IMR-90 (cell line): ENCODE measurements at regions not wholly inside any gene's neighbourhood (a gene's known extent, or its start where the extent isn't known, plus 50 kb on each side); places are given as distances from the start of the nearest gene placed in this dataset.

Experiments used
- ATAC-seq: fragments of 200-7000 bp; cut with Tn5 transposase; 2 replicates; pipeline ENCODE4 v1.9.1; 2020; ENCODE audit warnings: low read depth, mild to moderate bottlenecking, moderate library complexity
- BruUV-seq: library from RNA; stranded (reverse); fragments of 400-500 nt; replicated peaks from 2 replicates; lab custom pipeline; 2021; lab: Mats Ljungman, UMichigan
- CTCF ChIA-PET: fragments of 300-600 bp; formaldehyde crosslinking; extraction: SDS; loops from one replicate; lab custom pipeline; 2021; ENCODE audit warnings: antibody characterized with exemption; lab: Yijun Ruan, JAX
- POLR2A ChIA-PET: fragments of 300-600 bp; sonication (Branson Sonifier 250); formaldehyde crosslinking; loops from one replicate; lab custom pipeline; 2022; ENCODE audit warnings: antibody characterized with exemption; ENCODE audit not compliant: unreplicated experiment; lab: Charles Lee
- DNase-seq: peaks from one replicate; pipeline ENCODE4 v3.0.0; 2013
- H2AFZ ChIP-seq: replicated peaks from 2 replicates; pipeline ENCODE3; 2013; ENCODE audit warnings: low read length, mild to moderate bottlenecking; ENCODE audit not compliant: poor library complexity
- H2AK5ac ChIP-seq: 2 replicates; pipeline ENCODE4 v1.6.1; 2013; ENCODE audit warnings: low read depth, low read length, inconsistent platforms
- H2AK9ac ChIP-seq: replicated peaks from 2 replicates; pipeline ENCODE3; 2013; ENCODE audit warnings: mild to moderate bottlenecking, low read depth, low read length, moderate library complexity; ENCODE audit not compliant: poor library complexity
- H2BK120ac ChIP-seq: 2 replicates; pipeline ENCODE4 v1.6.1; 2013; ENCODE audit warnings: low read depth, low read length, inconsistent platforms
- H2BK15ac ChIP-seq: 3 replicates; pipeline ENCODE4 v1.6.1; 2013; ENCODE audit warnings: low read depth, low read length, inconsistent platforms
- H2BK20ac ChIP-seq: 2 replicates; pipeline ENCODE4 v1.6.1; 2013; ENCODE audit warnings: low read depth, mild to moderate bottlenecking, inconsistent platforms, low read length, moderate library complexity
- H2BK5ac ChIP-seq: 2 replicates; pipeline ENCODE4 v1.6.1; 2013; ENCODE audit warnings: mild to moderate bottlenecking, low read depth, low read length, inconsistent platforms; ENCODE audit not compliant: poor library complexity, severe bottlenecking
- H3K14ac ChIP-seq: replicated peaks from 2 replicates; pipeline ENCODE4 v1.6.1; 2013; ENCODE audit warnings: low read depth, low read length, inconsistent platforms
- H3K18ac ChIP-seq: 2 replicates; pipeline ENCODE4 v1.6.1; 2013; ENCODE audit warnings: low read depth, low read length, control low read depth
- H3K23ac ChIP-seq: 2 replicates; pipeline ENCODE4 v1.6.1; 2013; ENCODE audit warnings: low read depth, low read length, inconsistent platforms
- H3K27ac ChIP-seq: 2 replicates; pipeline ENCODE4 v1.5.1; 2013; ENCODE audit warnings: mild to moderate bottlenecking, control low read depth, low read length; ENCODE audit not compliant: insufficient read depth
- H3K27me3 ChIP-seq: 2 replicates; pipeline ENCODE4 v1.6.1; 2013; ENCODE audit warnings: low read length; ENCODE audit not compliant: control insufficient read depth, insufficient read depth
- H3K36me3 ChIP-seq: 2 replicates; pipeline ENCODE4 v1.6.1; 2013; ENCODE audit warnings: low read length, mixed read lengths; ENCODE audit not compliant: control insufficient read depth, insufficient read depth
- H3K4ac ChIP-seq: 2 replicates; pipeline ENCODE4 v1.6.1; 2013; ENCODE audit warnings: low read depth, low read length, inconsistent platforms
- H3K4me1 ChIP-seq: 2 replicates; pipeline ENCODE4 v1.6.1; 2013; ENCODE audit warnings: low read length, mixed read lengths; ENCODE audit not compliant: control insufficient read depth, insufficient read depth
- H3K4me2 ChIP-seq: 2 replicates; pipeline ENCODE4 v1.6.1; 2013; ENCODE audit warnings: low read depth, mild to moderate bottlenecking, control low read depth, low read length, moderate library complexity
- H3K4me3 ChIP-seq: 2 replicates; pipeline ENCODE4 v1.5.1; 2013; ENCODE audit warnings: low read depth, mild to moderate bottlenecking, control low read depth, low read length, moderate library complexity; ENCODE audit not compliant: insufficient read depth
- H3K56ac ChIP-seq: 2 replicates; pipeline ENCODE4 v1.6.1; 2013; ENCODE audit warnings: low read length, inconsistent platforms; ENCODE audit not compliant: insufficient read depth; ENCODE audit errors: extremely low read depth
- H3K79me1 ChIP-seq, 2 experiments: 2 replicates each; pipeline ENCODE4 v1.6.1; 2013; ENCODE audit warnings: low read length in 2 of 2, inconsistent platforms in 1 of 2, low read depth in 1 of 2
- H3K9ac ChIP-seq: 2 replicates; pipeline ENCODE4 v1.6.1; 2013; ENCODE audit warnings: low read depth, low read length, control low read depth
- H3K9me1 ChIP-seq: 2 replicates; pipeline ENCODE4 v1.6.1; 2013; ENCODE audit warnings: low read length, inconsistent platforms; ENCODE audit not compliant: insufficient read depth
- H3K9me3 ChIP-seq: 2 replicates; pipeline ENCODE4 v1.6.1; 2013; ENCODE audit warnings: low read length; ENCODE audit not compliant: control insufficient read depth, insufficient read depth
- H4K20me1 ChIP-seq: 2 replicates; pipeline ENCODE4 v1.6.1; 2013; ENCODE audit warnings: low read length, inconsistent platforms; ENCODE audit not compliant: insufficient read depth
- H4K5ac ChIP-seq: 2 replicates; pipeline ENCODE4 v1.6.1; 2013; ENCODE audit warnings: mild to moderate bottlenecking, low read depth, low read length, control low read depth
- H4K8ac ChIP-seq, 2 experiments: 2 replicates each; pipeline ENCODE4 v1.6.1; 2013; ENCODE audit warnings: low read depth in 2 of 2, low read length in 2 of 2, control low read depth in 1 of 2, inconsistent platforms in 1 of 2
- H4K91ac ChIP-seq: 2 replicates; pipeline ENCODE4 v1.6.1; 2013; ENCODE audit warnings: low read depth, low read length, inconsistent platforms; ENCODE audit not compliant: insufficient read depth
- BHLHE40 ChIP-seq: fragments of 150-350 bp; IDR thresholded peaks from 2 replicates; pipeline ENCODE4 v1.6.1; 2016; ENCODE audit warnings: mild to moderate bottlenecking, low read depth, low read length
- CEBPB ChIP-seq: IDR thresholded peaks from 2 replicates; pipeline ENCODE4 v1.6.1; 2012; ENCODE audit warnings: low read depth, low read length, improper control_type of control experiment
- CHD1 ChIP-seq: IDR thresholded peaks from 2 replicates; pipeline ENCODE4 v1.6.1; 2012; ENCODE audit warnings: low read depth, low read length, improper control_type of control experiment
- FOS ChIP-seq: fragments of 150-350 bp; IDR thresholded peaks from 2 replicates; pipeline ENCODE4 v1.6.1; 2016; ENCODE audit warnings: low read depth, low read length
- MAFK ChIP-seq: IDR thresholded peaks from 2 replicates; pipeline ENCODE4 v1.6.1; 2012; ENCODE audit warnings: low read depth, low read length, improper control_type of control experiment
- MAZ ChIP-seq: IDR thresholded peaks from 2 replicates; pipeline ENCODE4 v1.6.1; 2012; ENCODE audit warnings: low read depth, mild to moderate bottlenecking, low read length, improper control_type of control experiment, moderate library complexity, borderline replicate concordance
- MXI1 ChIP-seq: IDR thresholded peaks from 2 replicates; pipeline ENCODE4 v1.6.1; 2012; ENCODE audit warnings: low read depth, mild to moderate bottlenecking, low read length, moderate library complexity, borderline replicate concordance
- NFE2L2 ChIP-seq: fragments of 150-350 bp; IDR thresholded peaks from 2 replicates; pipeline ENCODE4 v1.6.1; 2016; ENCODE audit warnings: low read depth, mild to moderate bottlenecking, low read length
- POLR2A ChIP-seq: IDR thresholded peaks from 2 replicates; pipeline ENCODE4 v1.6.1; 2012; ENCODE audit warnings: mild to moderate bottlenecking, low read depth, low read length
- RAD21 ChIP-seq: IDR thresholded peaks from 2 replicates; pipeline ENCODE4 v1.6.1; 2012; ENCODE audit warnings: low read length, improper control_type of control experiment
- RCOR1 ChIP-seq: IDR thresholded peaks from 2 replicates; pipeline ENCODE4 v1.6.1; 2012; ENCODE audit warnings: mild to moderate bottlenecking, low read length, improper control_type of control experiment; ENCODE audit not compliant: insufficient replicate concordance
- RFX5 ChIP-seq: IDR thresholded peaks from 2 replicates; pipeline ENCODE4 v1.8.0; 2012; ENCODE audit warnings: low read depth, mild to moderate bottlenecking, low read length, moderate library complexity
- SMC3 ChIP-seq: fragments of 150-350 bp; IDR thresholded peaks from 2 replicates; pipeline ENCODE4 v1.6.1; 2016; ENCODE audit warnings: low read depth, mild to moderate bottlenecking, antibody characterized with exemption, low read length, moderate library complexity
- WGBS, 2 experiments: methylation state at CpG; one replicate each; pipeline versions ENCODE4 v1.1.5 to v1.1.7; 2013; ENCODE audit warnings: missing lambda C conversion rate in 2 of 2; ENCODE audit not compliant: insufficient read length in 1 of 2; ENCODE audit errors: extremely low coverage in 2 of 2; 5-methylcytosine and 5-hydroxymethylcytosine counted together
- dilution Hi-C: fragments of 300-500 bp; cut with HindIII; formaldehyde crosslinking; loops from one replicate; pipeline ENCODE4 v1.14.3; 2018; ENCODE audit warnings: low sequenced_read_pairs; ENCODE audit not compliant: unreplicated experiment
- in situ Hi-C: fragments of 300-500 bp; cut with MboI; formaldehyde crosslinking; loops from 3 replicates; pipeline ENCODE4 v1.14.3; 2019; ENCODE audit warnings: low sequenced_read_pairs, inconsistent platforms, mixed read lengths
- intact Hi-C: fragments of 100-400 bp; cut with micrococcal nuclease; formaldehyde crosslinking; loops from 2 replicates; pipeline ENCODE4 v1.10.0; 2022
- TF ChIP-seq, protein P1 (sequence below): fragments of 150-350 bp; IDR thresholded peaks from 2 replicates; pipeline ENCODE4 v1.6.1; 2016; ENCODE audit warnings: low read depth, mild to moderate bottlenecking, low read length, moderate library complexity, borderline replicate concordance
- TF ChIP-seq, protein P2 (sequence below): fragments of 150-350 bp; IDR thresholded peaks from 2 replicates; pipeline ENCODE4 v1.6.1; 2017; ENCODE audit warnings: mild to moderate bottlenecking, antibody characterized with exemption, low read length, low read depth
- TF ChIP-seq, protein P3 (sequence below): conservative IDR thresholded peaks from 2 replicates; pipeline ENCODE4 v1.5.1; 2012; ENCODE audit warnings: mild to moderate bottlenecking, low read depth, low read length, improper control_type of control experiment

DNA sequence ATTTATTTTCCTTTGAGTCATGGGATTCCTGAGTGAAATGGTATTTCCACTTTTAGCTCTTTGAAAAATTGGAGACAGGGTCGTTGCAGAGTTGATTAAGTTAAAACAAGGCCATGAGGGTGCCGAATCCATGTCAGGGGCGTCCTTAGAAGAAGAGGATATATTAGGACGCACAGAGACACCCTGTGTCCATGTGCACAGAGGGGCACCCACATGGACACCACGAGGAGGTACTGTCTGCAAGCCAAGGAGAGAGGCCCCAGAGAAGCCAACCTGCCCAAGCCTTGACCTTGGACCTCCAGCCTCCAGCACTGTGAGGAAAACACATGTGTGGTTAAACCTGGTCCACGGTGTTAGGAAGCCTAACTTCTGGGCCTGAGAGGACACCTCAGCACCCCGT is 113.9 kb upstream of the THBS2 start:
- Histone ChIP-seq H3K23ac (no peak overlapping the region), H2BK120ac (no peak overlapping the region), H3K27me3 (no peaks in the 10 kb centered on the region), H3K27ac (no peak overlapping the region), H3K4me2 (no peak overlapping the region), H3K79me1 (no peaks in the 10 kb centered on the region), H4K91ac (no peak overlapping the region), H3K4ac (no peak overlapping the region), H2AFZ (no peak overlapping the region), H2AK9ac (no peak overlapping the region), H3K14ac (no peak overlapping the region), H4K8ac (no peak overlapping the region), H3K56ac (no peak overlapping the region), H3K4me1 (peaks cover 3% of the 10 kb centered on the region; the same call in 1 of the 2 replicates), H2AK5ac (no peak overlapping the region), H3K36me3 (no peaks in the 10 kb centered on the region), H3K9ac (no peak overlapping the region), H3K18ac (no peak overlapping the region), H3K4me3 (no peak overlapping the region), H4K20me1 (no peaks in the 10 kb centered on the region), H2BK15ac (no peak overlapping the region), H3K9me1 (peaks cover 4% of the 10 kb centered on the region), H2BK20ac (no peak overlapping the region), H3K9me3 (no peaks in the 10 kb centered on the region; the same call in 1 of the 2 replicates), H4K5ac (no peak overlapping the region), H2BK5ac (no peak overlapping the region)
- in situ Hi-C loops (no loop called here), dilution Hi-C loops (no loop called here), intact Hi-C loops (no loop called here)
- 80% methylated on average over 6 of the region's 7 CpGs; no CpG with 5 or more reads in 1 of the 2 experiments for WGBS, 2 experiments
- DNase-seq, result no peak
- ATAC-seq, result no peak
- no peak for TF ChIP-seq MAFK
- TF ChIP-seq CEBPB, result no peak
- no peak for TF ChIP-seq SMC3
- no peak for TF ChIP-seq POLR2A
- TF ChIP-seq CHD1, result no peak
- no peak for TF ChIP-seq FOS
- TF ChIP-seq BHLHE40, result no peak
- TF ChIP-seq, protein P1, sequence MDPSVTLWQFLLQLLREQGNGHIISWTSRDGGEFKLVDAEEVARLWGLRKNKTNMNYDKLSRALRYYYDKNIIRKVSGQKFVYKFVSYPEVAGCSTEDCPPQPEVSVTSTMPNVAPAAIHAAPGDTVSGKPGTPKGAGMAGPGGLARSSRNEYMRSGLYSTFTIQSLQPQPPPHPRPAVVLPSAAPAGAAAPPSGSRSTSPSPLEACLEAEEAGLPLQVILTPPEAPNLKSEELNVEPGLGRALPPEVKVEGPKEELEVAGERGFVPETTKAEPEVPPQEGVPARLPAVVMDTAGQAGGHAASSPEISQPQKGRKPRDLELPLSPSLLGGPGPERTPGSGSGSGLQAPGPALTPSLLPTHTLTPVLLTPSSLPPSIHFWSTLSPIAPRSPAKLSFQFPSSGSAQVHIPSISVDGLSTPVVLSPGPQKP, result no peak
- TF ChIP-seq RFX5, result no peak
- TF ChIP-seq, protein P2, sequence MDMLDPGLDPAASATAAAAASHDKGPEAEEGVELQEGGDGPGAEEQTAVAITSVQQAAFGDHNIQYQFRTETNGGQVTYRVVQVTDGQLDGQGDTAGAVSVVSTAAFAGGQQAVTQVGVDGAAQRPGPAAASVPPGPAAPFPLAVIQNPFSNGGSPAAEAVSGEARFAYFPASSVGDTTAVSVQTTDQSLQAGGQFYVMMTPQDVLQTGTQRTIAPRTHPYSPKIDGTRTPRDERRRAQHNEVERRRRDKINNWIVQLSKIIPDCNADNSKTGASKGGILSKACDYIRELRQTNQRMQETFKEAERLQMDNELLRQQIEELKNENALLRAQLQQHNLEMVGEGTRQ, result no peak
- TF ChIP-seq RCOR1, result no peak
- TF ChIP-seq, protein P3, sequence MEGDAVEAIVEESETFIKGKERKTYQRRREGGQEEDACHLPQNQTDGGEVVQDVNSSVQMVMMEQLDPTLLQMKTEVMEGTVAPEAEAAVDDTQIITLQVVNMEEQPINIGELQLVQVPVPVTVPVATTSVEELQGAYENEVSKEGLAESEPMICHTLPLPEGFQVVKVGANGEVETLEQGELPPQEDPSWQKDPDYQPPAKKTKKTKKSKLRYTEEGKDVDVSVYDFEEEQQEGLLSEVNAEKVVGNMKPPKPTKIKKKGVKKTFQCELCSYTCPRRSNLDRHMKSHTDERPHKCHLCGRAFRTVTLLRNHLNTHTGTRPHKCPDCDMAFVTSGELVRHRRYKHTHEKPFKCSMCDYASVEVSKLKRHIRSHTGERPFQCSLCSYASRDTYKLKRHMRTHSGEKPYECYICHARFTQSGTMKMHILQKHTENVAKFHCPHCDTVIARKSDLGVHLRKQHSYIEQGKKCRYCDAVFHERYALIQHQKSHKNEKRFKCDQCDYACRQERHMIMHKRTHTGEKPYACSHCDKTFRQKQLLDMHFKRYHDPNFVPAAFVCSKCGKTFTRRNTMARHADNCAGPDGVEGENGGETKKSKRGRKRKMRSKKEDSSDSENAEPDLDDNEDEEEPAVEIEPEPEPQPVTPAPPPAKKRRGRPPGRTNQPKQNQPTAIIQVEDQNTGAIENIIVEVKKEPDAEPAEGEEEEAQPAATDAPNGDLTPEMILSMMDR, result no peak
- no peak for TF ChIP-seq MAZ
- TF ChIP-seq RAD21, result no peak
- no peak for TF ChIP-seq NFE2L2
- TF ChIP-seq MXI1, result no peak
- BruUV-seq, result no TSS peak
- ChIA-PET CTCF (no interaction called here), POLR2A (no interaction called here)
